Mesendoderm (in vitro differentiated cells): ENCODE measurements at regions not wholly inside any gene's neighbourhood (a gene's known extent, or its start where the extent isn't known, plus 50 kb on each side); places are given as distances from the start of the nearest gene placed in this dataset.
"Not testable (repeated sequence)": the region's sequence is repeated elsewhere in the genome, so short reads cannot be mapped to it uniquely, and the experiment has no call there.

ENCODE experiments used
- DNase-seq: peaks from one replicate; pipeline ENCODE4 v3.0.0; 2013
- H2AK5ac ChIP-seq: 2 replicates; pipeline ENCODE4 v1.6.1; 2013; ENCODE audit warnings: low read length, inconsistent platforms
- H2BK120ac ChIP-seq: 2 replicates; pipeline ENCODE4 v1.6.1; 2013; ENCODE audit warnings: low read depth, mild to moderate bottlenecking, low read length, moderate library complexity, mixed read lengths
- H2BK15ac ChIP-seq: replicated peaks from 2 replicates; pipeline ENCODE4 v1.6.1; 2013; ENCODE audit warnings: low read depth, mild to moderate bottlenecking, moderate library complexity
- H2BK5ac ChIP-seq: 2 replicates; pipeline ENCODE4 v1.6.1; 2013; ENCODE audit warnings: low read length, inconsistent platforms
- H3K18ac ChIP-seq: 2 replicates; pipeline ENCODE4 v1.6.1; 2013; ENCODE audit warnings: mild to moderate bottlenecking, low read length, mixed read lengths
- H3K23ac ChIP-seq: one replicate; pipeline ENCODE4 v1.6.1; 2013; ENCODE audit warnings: low read length
- H3K27ac ChIP-seq: 2 replicates; pipeline ENCODE4 v1.5.1; 2013; ENCODE audit warnings: low read depth, mild to moderate bottlenecking, inconsistent platforms, low read length, moderate library complexity
- H3K27me3 ChIP-seq: 2 replicates; pipeline ENCODE4 v1.6.1; 2013; ENCODE audit warnings: low read length, control low read depth, mild to moderate bottlenecking, inconsistent platforms; ENCODE audit not compliant: insufficient read depth, poor library complexity
- H3K36me3 ChIP-seq: 2 replicates; pipeline ENCODE4 v1.6.1; 2013; ENCODE audit warnings: low read length, inconsistent platforms; ENCODE audit not compliant: control insufficient read depth, insufficient read depth
- H3K4ac ChIP-seq: one replicate; pipeline ENCODE4 v1.6.1; 2013; ENCODE audit warnings: low read depth, mild to moderate bottlenecking, low read length, moderate library complexity
- H3K4me1 ChIP-seq: 2 replicates; pipeline ENCODE4 v1.6.1; 2013; ENCODE audit warnings: low read depth, low read length, inconsistent platforms; ENCODE audit not compliant: control insufficient read depth
- H3K4me2 ChIP-seq: 2 replicates; pipeline ENCODE4 v1.6.1; 2013; ENCODE audit warnings: low read length
- H3K4me3 ChIP-seq: 2 replicates; pipeline ENCODE4 v1.5.1; 2013; ENCODE audit warnings: mild to moderate bottlenecking, low read length
- H3K56ac ChIP-seq: one replicate; pipeline ENCODE4 v1.6.1; 2013; ENCODE audit warnings: low read length
- H3K79me1 ChIP-seq: 2 replicates; pipeline ENCODE4 v1.6.1; 2013; ENCODE audit warnings: low read length, inconsistent platforms
- H3K79me2 ChIP-seq: 2 replicates; pipeline ENCODE4 v1.6.1; 2013; ENCODE audit warnings: mild to moderate bottlenecking, low read length; ENCODE audit not compliant: control insufficient read depth, insufficient read depth
- H3K9ac ChIP-seq: 2 replicates; pipeline ENCODE4 v1.6.1; 2013; ENCODE audit warnings: low read length, inconsistent platforms
- H4K5ac ChIP-seq: one replicate; pipeline ENCODE4 v1.6.1; 2013; ENCODE audit warnings: low read length
- H4K8ac ChIP-seq: one replicate; pipeline ENCODE4 v1.6.1; 2013; ENCODE audit warnings: low read depth, mild to moderate bottlenecking, control low read depth, low read length, moderate library complexity
- WGBS: extraction: QIAGEN DNeasy Blood & Tissue Kit; methylation state at CpG from one replicate; pipeline ENCODE4 v1.1.7; 2013; ENCODE audit warnings: low lambda C conversion rate, missing lambda C conversion rate; ENCODE audit not compliant: insufficient coverage; ENCODE audit errors: extremely low coverage; 5-methylcytosine and 5-hydroxymethylcytosine counted together

GRCh38 chr5:97301181-97301580 lies 118.1 kb upstream of the RIOK2 start:
- no CpG with 5 or more reads among the region's 16 CpGs for WGBS

DNA sequence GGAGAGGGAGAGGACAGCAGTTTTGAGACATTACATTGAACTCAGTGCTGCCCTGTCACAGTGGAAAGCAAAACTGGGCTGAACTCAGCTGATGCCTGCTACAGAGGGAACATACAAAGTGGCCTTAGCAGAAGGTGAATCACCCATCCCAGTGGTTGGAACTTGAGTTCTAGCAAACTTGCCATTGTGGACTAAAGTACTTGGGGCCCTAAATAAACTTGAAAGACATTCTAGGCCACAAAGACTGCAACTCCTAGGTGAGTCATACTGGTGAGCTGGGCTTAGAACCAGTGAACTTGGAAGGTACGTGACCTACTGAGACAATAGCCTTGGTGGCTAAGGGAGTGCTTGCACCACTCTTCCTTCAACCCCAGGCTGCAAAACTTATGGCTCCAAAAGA lies 155.7 kb upstream of the RIOK2 start:
- no peak overlapping the region for H3K4ac ChIP-seq
- no CpG with 5 or more reads among the region's 1 CpG for WGBS
- no peak for DNase-seq

More at GRCh38 chr5:97301181-97301580, 118.1 kb upstream of the RIOK2 start:
- H3K27ac ChIP-seq, H3K79me2 ChIP-seq, H4K5ac ChIP-seq, H4K8ac ChIP-seq, H2BK5ac ChIP-seq, H3K4me3 ChIP-seq, H3K4me2 ChIP-seq, H2AK5ac ChIP-seq, H3K27me3 ChIP-seq, H3K79me1 ChIP-seq, H3K56ac ChIP-seq, DNase-seq, H3K18ac ChIP-seq, H3K23ac ChIP-seq, H3K4ac ChIP-seq, H2BK15ac ChIP-seq, H2BK120ac ChIP-seq, H3K4me1 ChIP-seq, H3K9ac ChIP-seq, H3K36me3 ChIP-seq: not testable (repeated sequence)

DNA sequence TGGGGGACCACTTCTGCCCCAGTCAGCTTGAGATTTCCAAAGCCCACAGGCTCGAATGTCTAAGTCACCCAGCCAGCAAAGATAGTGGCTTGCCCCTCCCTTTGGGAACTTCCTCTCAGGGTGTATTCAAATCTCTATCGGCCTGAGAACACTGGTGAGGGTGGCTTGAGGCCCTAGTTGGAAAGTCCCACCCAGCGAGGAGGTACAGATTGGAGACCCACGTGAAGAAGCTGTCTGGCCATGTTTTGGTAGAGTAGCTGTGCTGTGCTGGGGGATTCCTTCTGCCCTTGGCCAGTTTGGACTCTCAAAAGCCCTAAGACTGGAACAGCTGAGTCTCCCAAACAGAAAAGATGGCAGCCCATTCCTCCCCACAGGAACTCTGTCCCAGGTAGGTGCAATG lies 172.7 kb upstream of the RIOK2 start:
- H3K4me1 ChIP-seq = no peaks in the 10 kb centered on the region
- DNase-seq = no peak

More for the DNA sequence above, 155.7 kb upstream of the RIOK2 start:
- H3K79me1 ChIP-seq = no peaks in the 10 kb centered on the region
- no peak overlapping the region for H3K23ac ChIP-seq
- no peaks in the 10 kb centered on the region for H3K27me3 ChIP-seq
- H3K4me3 ChIP-seq = no peak overlapping the region
- H3K27ac ChIP-seq = no peak overlapping the region
- H3K36me3 ChIP-seq = no peaks in the 10 kb centered on the region
- no peak overlapping the region for H3K56ac ChIP-seq
- H4K8ac ChIP-seq = no peak overlapping the region
- no peak overlapping the region for H3K18ac ChIP-seq
- H4K5ac ChIP-seq = no peak overlapping the region
- no peak overlapping the region for H2BK15ac ChIP-seq
- no peak overlapping the region for H2BK120ac ChIP-seq
- H3K79me2 ChIP-seq = no peaks in the 10 kb centered on the region
- no peak overlapping the region for H2BK5ac ChIP-seq
- no peak overlapping the region for H3K4me2 ChIP-seq
- H3K9ac ChIP-seq = no peak overlapping the region
- H3K4me1 ChIP-seq = no peaks in the 10 kb centered on the region
- H2AK5ac ChIP-seq = no peak overlapping the region

GRCh38 chr5:97363577-97363976 lies 180.5 kb upstream of the RIOK2 start:
- no peak overlapping the region for H3K4me2 ChIP-seq
- no peak for DNase-seq
- H3K23ac ChIP-seq = no peak overlapping the region
- H2BK15ac ChIP-seq = no peak overlapping the region
- H3K27me3 ChIP-seq = no peaks in the 10 kb centered on the region
- no peak overlapping the region for H3K56ac ChIP-seq
- H4K8ac ChIP-seq = no peak overlapping the region
- H3K79me1 ChIP-seq = no peaks in the 10 kb centered on the region
- H2BK5ac ChIP-seq = no peak overlapping the region
- H4K5ac ChIP-seq = no peak overlapping the region
- H3K9ac ChIP-seq = no peak overlapping the region
- H3K18ac ChIP-seq = no peak overlapping the region
- H3K79me2 ChIP-seq = no peaks in the 10 kb centered on the region
- no peak overlapping the region for H3K4me3 ChIP-seq
- no peak overlapping the region for H2AK5ac ChIP-seq
- WGBS = no CpG with 5 or more reads among the region's 3 CpGs
- no peak overlapping the region for H3K27ac ChIP-seq
- H3K4ac ChIP-seq = no peak overlapping the region
- H3K4me1 ChIP-seq = no peaks in the 10 kb centered on the region
- no peaks in the 10 kb centered on the region for H3K36me3 ChIP-seq
- H2BK120ac ChIP-seq = no peak overlapping the region

More for the DNA sequence above, 172.7 kb upstream of the RIOK2 start:
- no peak overlapping the region for H4K5ac ChIP-seq
- H3K56ac ChIP-seq = no peak overlapping the region
- no peak overlapping the region for H3K27ac ChIP-seq
- no peak overlapping the region for H3K9ac ChIP-seq
- no peaks in the 10 kb centered on the region for H3K36me3 ChIP-seq
- H3K4me3 ChIP-seq = no peak overlapping the region
- no peak overlapping the region for H2AK5ac ChIP-seq
- H3K27me3 ChIP-seq = no peaks in the 10 kb centered on the region
- H2BK5ac ChIP-seq = no peak overlapping the region
- H3K4me2 ChIP-seq = no peak overlapping the region
- no CpG with 5 or more reads among the region's 4 CpGs for WGBS
- H2BK120ac ChIP-seq = no peak overlapping the region
- H3K4ac ChIP-seq = no peak overlapping the region
- H2BK15ac ChIP-seq = no peak overlapping the region
- H4K8ac ChIP-seq = no peak overlapping the region
- H3K23ac ChIP-seq = no peak overlapping the region
- H3K18ac ChIP-seq = no peak overlapping the region
- no peaks in the 10 kb centered on the region for H3K79me1 ChIP-seq
- H3K79me2 ChIP-seq = no peaks in the 10 kb centered on the region

GRCh38 chr5:97364731-97365130 lies 181.7 kb upstream of the RIOK2 start:
- Histone ChIP-seq H2AK5ac (no peak overlapping the region), H2BK5ac (no peak overlapping the region), H3K56ac (no peak overlapping the region), H3K23ac (no peak overlapping the region), H4K5ac (no peak overlapping the region), H3K4me1 (no peaks in the 10 kb centered on the region), H3K79me1 (no peaks in the 10 kb centered on the region), H3K4ac (no peak overlapping the region), H3K36me3 (no peaks in the 10 kb centered on the region), H3K27me3 (no peaks in the 10 kb centered on the region), H3K4me3 (no peak overlapping the region), H3K4me2 (no peak overlapping the region), H2BK120ac (no peak overlapping the region), H3K79me2 (no peaks in the 10 kb centered on the region), H4K8ac (no peak overlapping the region), H2BK15ac (no peak overlapping the region), H3K18ac (no peak overlapping the region), H3K27ac (no peak overlapping the region), H3K9ac (no peak overlapping the region)
- WGBS = no CpG with 5 or more reads among the region's 1 CpG
- DNase-seq = no peak

- H3K27me3 ChIP-seq = no peaks in the 10 kb centered on the region
- DNase-seq = no peak
- H3K23ac ChIP-seq = no peak overlapping the region
- no peak overlapping the region for H3K56ac ChIP-seq
- H3K18ac ChIP-seq = no peak overlapping the region
- no peak overlapping the region for H4K8ac ChIP-seq
- H3K4me3 ChIP-seq = no peak overlapping the region
- no peaks in the 10 kb centered on the region for H3K4me1 ChIP-seq
- no peak overlapping the region for H3K4ac ChIP-seq
- no peaks in the 10 kb centered on the region for H3K79me2 ChIP-seq
- no peak overlapping the region for H2BK5ac ChIP-seq
- H3K79me1 ChIP-seq = no peaks in the 10 kb centered on the region
- no peak overlapping the region for H3K9ac ChIP-seq
- no peak overlapping the region for H2BK15ac ChIP-seq
- no peak overlapping the region for H4K5ac ChIP-seq
- H3K4me2 ChIP-seq = no peak overlapping the region
- no peak overlapping the region for H2AK5ac ChIP-seq
- H3K36me3 ChIP-seq = no peaks in the 10 kb centered on the region
- no peak overlapping the region for H2BK120ac ChIP-seq
- H3K27ac ChIP-seq = no peak overlapping the region
Observed at GRCh38 chr5:97365163-97365845, 182.3 kb upstream of the RIOK2 start.
